Esophagus (tissue), 2 donors: ENCODE measurements at regions not wholly inside any gene's neighbourhood (a gene's known extent, or its start where the extent isn't known, plus 50 kb on each side); places are given as distances from the start of the nearest gene placed in this dataset.

Source experiments
- H3K27ac ChIP-seq, 2 donors: one replicate each; pipeline ENCODE4 v1.5.1; 2013; ENCODE audit warnings: low read depth in 2 of 2, mild to moderate bottlenecking in 2 of 2, inconsistent platforms in 1 of 2, low read length in 1 of 2, moderate library complexity in 1 of 2
- H3K27me3 ChIP-seq, 2 donors: one replicate each; pipeline ENCODE4 v1.6.1; 2013; ENCODE audit warnings: low read length in 2 of 2, control low read depth in 1 of 2, mild to moderate bottlenecking in 1 of 2; ENCODE audit not compliant: insufficient read depth in 2 of 2, control insufficient read depth in 1 of 2
- H3K36me3 ChIP-seq, 2 donors: one replicate each; pipeline ENCODE4 v1.6.1; 2013; ENCODE audit warnings: low read length in 1 of 2; ENCODE audit not compliant: control insufficient read depth in 2 of 2, insufficient read depth in 2 of 2
- H3K4me1 ChIP-seq, 2 donors: one replicate each; pipeline ENCODE4 v1.6.1; 2013; ENCODE audit warnings: low read length in 1 of 2; ENCODE audit not compliant: control insufficient read depth in 2 of 2, insufficient read depth in 2 of 2
- H3K4me3 ChIP-seq, 2 donors: one replicate each; pipeline ENCODE4 v1.5.1; 2013; ENCODE audit warnings: low read length in 2 of 2, mild to moderate bottlenecking in 2 of 2, low read depth in 1 of 2, moderate library complexity in 1 of 2
- H3K9me3 ChIP-seq, 2 donors: one replicate each; pipeline ENCODE4 v1.6.1; 2013; ENCODE audit warnings: mild to moderate bottlenecking in 2 of 2, low read depth in 1 of 2, low read length in 1 of 2, moderate library complexity in 1 of 2; ENCODE audit not compliant: control insufficient read depth in 2 of 2, insufficient read depth in 1 of 2
- WGBS, 2 donors: extraction: QIAGEN DNeasy Blood & Tissue Kit; methylation state at CpG; one replicate each; pipeline ENCODE4 v1.1.7; 2013; 5-methylcytosine and 5-hydroxymethylcytosine counted together
- donor health status: healthy with polysubstance abuse.
- donor health status: Bipolar disorder and iron deficiency.

DNA sequence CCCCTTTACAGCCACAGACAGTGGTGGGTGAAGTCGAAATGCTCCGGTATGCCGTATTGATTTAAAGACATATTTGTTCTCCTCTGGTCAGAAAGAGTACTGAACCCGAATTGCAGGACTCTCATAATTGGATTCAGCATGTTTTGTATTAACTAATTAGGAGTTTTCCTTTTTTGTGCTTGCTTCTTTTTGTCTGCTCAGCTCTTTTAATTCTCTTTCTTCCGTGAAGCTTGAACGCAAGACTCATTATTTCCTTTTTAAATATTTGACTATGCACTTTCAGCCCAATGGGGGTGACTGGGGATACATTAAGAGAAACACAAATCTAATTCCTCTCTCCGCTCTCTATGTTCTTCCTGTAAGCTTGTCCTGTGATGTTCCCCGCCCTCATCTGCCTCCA, 246.6 kb upstream of the IRX2 start:
- H3K36me3 ChIP-seq, result no peaks in the 10 kb centered on the region
- H3K27me3 ChIP-seq, result no peaks in the 10 kb centered on the region
- H3K4me3 ChIP-seq, result no peak overlapping the region
- H3K9me3 ChIP-seq, result peaks cover 0 to 4% of the 10 kb centered on the region in 2 donors
- H3K4me1 ChIP-seq, result no peaks in the 10 kb centered on the region
- 69 to 87% methylated on average over 8 of the region's 8 CpGs for WGBS, 2 donors
- H3K27ac ChIP-seq, result no peak overlapping the region

DNA sequence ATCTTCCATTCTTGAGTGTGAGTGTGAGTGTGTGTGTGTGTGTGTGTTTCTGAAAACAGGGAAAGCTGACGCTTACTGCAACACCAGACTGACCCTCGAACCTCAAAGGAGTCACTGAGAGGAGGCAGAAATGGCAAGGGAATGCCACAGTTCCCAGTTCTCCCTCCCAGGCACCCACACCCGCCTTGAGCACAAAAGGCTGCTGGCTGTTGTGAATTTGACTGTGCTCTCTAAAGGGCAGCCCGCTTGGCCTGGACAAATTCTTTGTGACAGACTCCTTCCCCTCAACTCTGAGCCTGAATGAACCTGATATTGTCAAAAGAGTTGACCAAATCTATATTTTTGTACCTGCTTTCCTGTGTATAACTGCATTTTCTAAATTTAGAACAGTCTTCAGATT, 245.7 kb upstream of the IRX2 start:
- Histone ChIP-seq H3K9me3 (peaks cover 0 to 4% of the 10 kb centered on the region in 2 donors), H3K36me3 (no peaks in the 10 kb centered on the region), H3K27ac (no peak overlapping the region), H3K27me3 (no peaks in the 10 kb centered on the region), H3K4me1 (no peaks in the 10 kb centered on the region), H3K4me3 (no peak overlapping the region)
- WGBS, 2 donors, result 57 to 63% methylated on average over 4 of the region's 4 CpGs

GRCh38 chr5:2996687-2997086, 245.2 kb upstream of the IRX2 start:
- Histone ChIP-seq H3K4me3 (no peak overlapping the region), H3K4me1 (peaks cover 0 to 3% of the 10 kb centered on the region in 2 donors), H3K27me3 (no peaks in the 10 kb centered on the region), H3K27ac (no peak overlapping the region), H3K9me3 (peaks cover 0 to 4% of the 10 kb centered on the region in 2 donors), H3K36me3 (no peaks in the 10 kb centered on the region)
- WGBS, 2 donors, result 82 to 83% methylated on average over 9 of the region's 9 CpGs

GRCh38 chr5:2996248-2996647, 244.8 kb upstream of the IRX2 start:
- H3K27me3 ChIP-seq, result no peaks in the 10 kb centered on the region
- peaks cover 0 to 3% of the 10 kb centered on the region in 2 donors for H3K4me1 ChIP-seq
- WGBS, 2 donors, result 85 to 86% methylated on average over 12 of the region's 12 CpGs
- H3K4me3 ChIP-seq, result no peak overlapping the region
- no peaks in the 10 kb centered on the region for H3K36me3 ChIP-seq
- no peak overlapping the region for H3K27ac ChIP-seq
- peaks cover 0 to 4% of the 10 kb centered on the region in 2 donors for H3K9me3 ChIP-seq

GRCh38 chr5:2995667-2996066, 244.2 kb upstream of the IRX2 start:
- no peak overlapping the region for H3K27ac ChIP-seq
- peaks cover 0 to 4% of the 10 kb centered on the region in 2 donors for H3K9me3 ChIP-seq
- no peaks in the 10 kb centered on the region for H3K36me3 ChIP-seq
- no peaks in the 10 kb centered on the region for H3K27me3 ChIP-seq
- H3K4me1 ChIP-seq, result peaks cover 0 to 3% of the 10 kb centered on the region in 2 donors
- no peak overlapping the region for H3K4me3 ChIP-seq
- WGBS, 2 donors, result 90% methylated on average over 9 of the region's 9 CpGs

DNA sequence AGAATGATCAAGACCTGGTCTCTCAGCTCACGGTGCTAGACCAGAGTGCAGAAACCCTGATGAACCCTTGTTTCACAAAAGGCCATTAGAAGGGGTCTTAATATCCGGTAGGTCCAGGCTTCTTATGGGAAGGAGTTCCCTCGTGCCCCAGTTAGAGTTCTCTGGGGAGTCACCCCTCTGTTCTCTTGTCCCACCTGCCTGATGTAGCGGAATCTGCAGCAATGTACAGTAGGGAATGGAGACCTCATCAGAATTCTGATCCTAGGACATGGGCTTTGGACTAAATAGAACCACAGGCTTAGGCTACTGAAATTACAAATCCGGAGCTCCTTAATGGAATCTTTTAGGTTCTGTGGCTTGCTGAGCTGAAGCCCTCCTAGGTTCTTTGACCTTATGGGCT, 243.6 kb upstream of the IRX2 start:
- H3K36me3 ChIP-seq, result no peaks in the 10 kb centered on the region
- peaks cover 0 to 3% of the 10 kb centered on the region in 2 donors for H3K4me1 ChIP-seq
- H3K9me3 ChIP-seq, result no peaks in the 10 kb centered on the region
- H3K27ac ChIP-seq, result no peak overlapping the region
- WGBS, 2 donors, result 84 to 86% methylated on average over 5 of the region's 5 CpGs
- H3K4me3 ChIP-seq, result no peak overlapping the region
- H3K27me3 ChIP-seq, result no peaks in the 10 kb centered on the region

DNA sequence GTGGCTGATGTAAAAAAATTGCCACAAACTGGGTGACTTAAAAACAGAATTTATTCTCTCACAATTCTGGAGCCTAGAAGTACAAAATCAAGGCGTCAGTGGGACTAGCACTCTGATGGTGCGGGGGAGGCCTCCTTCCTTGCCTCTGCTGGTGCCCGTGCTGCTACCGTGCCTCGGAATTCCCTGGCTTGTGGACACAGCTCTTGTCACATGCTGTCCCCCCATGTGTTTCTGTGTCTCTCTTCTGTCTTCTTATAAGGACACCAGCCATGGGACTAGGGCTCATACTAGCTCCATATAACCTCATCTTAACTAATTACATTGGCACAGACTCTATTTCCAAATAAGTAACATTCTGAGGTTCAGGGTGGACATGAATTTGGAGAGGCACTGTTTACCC, 242.3 kb upstream of the IRX2 start:
- Histone ChIP-seq H3K27me3 (no peaks in the 10 kb centered on the region), H3K4me3 (no peak overlapping the region), H3K27ac (no peak overlapping the region), H3K36me3 (no peaks in the 10 kb centered on the region), H3K4me1 (peaks cover 0 to 3% of the 10 kb centered on the region in 2 donors), H3K9me3 (no peaks in the 10 kb centered on the region)
- 71 to 91% methylated on average over 5 of the region's 5 CpGs for WGBS, 2 donors

GRCh38 chr5:2993301-2993700, 241.8 kb upstream of the IRX2 start:
- 72% methylated on average over 10 of the region's 10 CpGs for WGBS, 2 donors
- Histone ChIP-seq H3K4me1 (peaks cover 0 to 3% of the 10 kb centered on the region in 2 donors), H3K4me3 (no peak overlapping the region), H3K27me3 (no peaks in the 10 kb centered on the region), H3K27ac (no peak overlapping the region), H3K36me3 (no peaks in the 10 kb centered on the region), H3K9me3 (no peaks in the 10 kb centered on the region)

GRCh38 chr5:2992806-2993205, 241.3 kb upstream of the IRX2 start:
- peaks cover 0 to 3% of the 10 kb centered on the region in 2 donors for H3K4me1 ChIP-seq
- WGBS, 2 donors, result 88 to 89% methylated on average over 4 of the region's 4 CpGs

GRCh38 chr5:2991884-2992283, 240.4 kb upstream of the IRX2 start:
- Histone ChIP-seq H3K36me3 (no peaks in the 10 kb centered on the region), H3K4me3 (no peak overlapping the region), H3K27ac (no peak overlapping the region), H3K4me1 (peaks cover 0 to 3% of the 10 kb centered on the region in 2 donors), H3K27me3 (no peaks in the 10 kb centered on the region), H3K9me3 (no peaks in the 10 kb centered on the region)
- WGBS, 2 donors, result 43 to 45% methylated on average over 10 of the region's 10 CpGs

More at GRCh38 chr5:2992806-2993205, 241.3 kb upstream of the IRX2 start:
- H3K27me3 ChIP-seq, result no peaks in the 10 kb centered on the region
- no peak overlapping the region for H3K4me3 ChIP-seq
- no peaks in the 10 kb centered on the region for H3K36me3 ChIP-seq
- H3K27ac ChIP-seq, result no peak overlapping the region
- H3K9me3 ChIP-seq, result no peaks in the 10 kb centered on the region
